ENCODE measurements at regions not wholly inside any gene's neighbourhood (a gene's known extent, or its start where the extent isn't known, plus 50 kb on each side); places are given as distances from the start of the nearest gene placed in this dataset.

- no peak for TF ChIP-seq CTCF (conservative IDR thresholded peaks at IDR 0.05; ENCODE audit: low read depth in 2 of 2)
- TF ChIP-seq EZH2 (IDR thresholded peaks at IDR 0.05; ENCODE audit: low read depth, unreplicated experiment), result no peak
- no peak for TF ChIP-seq REST (IDR thresholded peaks at IDR 0.05; ENCODE audit: unreplicated experiment)
- TF ChIP-seq ZNF114 (CRISPR knock-in tag; IDR thresholded peaks at IDR 0.05), result no peak
- no peak for TF ChIP-seq EZH2phosphoT487 (IDR thresholded peaks at IDR 0.05; ENCODE audit: unreplicated experiment)
- TF ChIP-seq ZNF331 (CRISPR knock-in tag; IDR thresholded peaks at IDR 0.05; ENCODE audit: low read depth), result no peak
- TF ChIP-seq CREB1 (CRISPR knock-in tag; IDR thresholded peaks at IDR 0.05; ENCODE audit: low read depth), result no peak
- no peak for TF ChIP-seq POLR2AphosphoS5 (IDR thresholded peaks at IDR 0.05; ENCODE audit: low read depth)
- TF ChIP-seq STAT1 (IDR thresholded peaks at IDR 0.05; ENCODE audit: unreplicated experiment), result no peak
- TF ChIP-seq JUNB (IDR thresholded peaks at IDR 0.05; ENCODE audit: unreplicated experiment), result no peak
- TF ChIP-seq ETS1 (IDR thresholded peaks at IDR 0.05), result no peak
Measured at GRCh38 chr12:67107751-67108269, 161.3 kb upstream of the CAND1 start.
